Esophagus muscularis mucosa (tissue), 4 donors: ENCODE measurements at regions not wholly inside any gene's neighbourhood (a gene's known extent, or its start where the extent isn't known, plus 50 kb on each side); places are given as distances from the start of the nearest gene placed in this dataset.

Experiments used
- DNase-seq: peaks from one replicate; pipeline ENCODE4 v3.0.0-alpha.2; 2017; ENCODE audit errors: extremely low spot score
- H3K27ac ChIP-seq, 4 donors: fragments of 200-600 bp; sonication (generic); replicated peaks in 1 of 4; 1 replicate in 3 of 4; 2 replicates in 1 of 4; pipeline ENCODE4 v1.5.1; 2016 to 2019; ENCODE audit warnings: mild to moderate bottlenecking in 1 of 4
- H3K27me3 ChIP-seq, 4 donors: fragments of 200-600 bp; sonication (generic); one replicate each; pipeline versions ENCODE4 v1.5.1 to v1.6.0; 2016 to 2019
- H3K36me3 ChIP-seq, 4 donors: fragments of 200-600 bp; sonication (generic); one replicate each; pipeline ENCODE4 v1.5.1; 2016 to 2019
- H3K4me1 ChIP-seq, 4 donors: fragments of 200-600 bp; sonication (generic); one replicate each; pipeline ENCODE4 v1.5.1; 2016 to 2019
- H3K4me3 ChIP-seq, 4 donors: fragments of 200-600 bp; sonication (generic); 1 replicate in 2 of 4; 2 replicates in 2 of 4; pipeline ENCODE4 v1.5.1; 2016 to 2019; ENCODE audit warnings: mild to moderate bottlenecking in 4 of 4, moderate library complexity in 1 of 4
- H3K9me3 ChIP-seq, 4 donors: fragments of 200-600 bp; sonication (generic); 1 replicate in 3 of 4; 2 replicates in 1 of 4; pipeline ENCODE4 v1.5.1; 2016 to 2019
- EP300 ChIP-seq: sonication (generic); formaldehyde crosslinking; IDR thresholded peaks from one replicate; pipeline ENCODE4 v1.6.1; 2017; ENCODE audit warnings: antibody characterized with exemption
- POLR2A ChIP-seq: fragments of 450-650 bp; IDR thresholded peaks from one replicate; pipeline ENCODE4 v1.6.1; 2017; ENCODE audit warnings: antibody characterized with exemption, moderate library complexity, mild to moderate bottlenecking, low read depth
- POLR2AphosphoS5 ChIP-seq, 2 donors: sonication (generic); formaldehyde crosslinking; IDR thresholded peaks; one replicate each; pipeline ENCODE4 v1.6.1; 2017; ENCODE audit warnings: antibody characterized with exemption in 2 of 2
- WGBS: methylation state at CpG from one replicate; pipeline ENCODE4 v1.1.5; 2018; 5-methylcytosine and 5-hydroxymethylcytosine counted together
- intact Hi-C: fragments of 100-400 bp; cut with DNase I; formaldehyde crosslinking; loops from one replicate; pipeline ENCODE4 v1.15.1; 2023
- TF ChIP-seq, protein P1 (sequence below), 3 experiments: fragments of 200-600 bp in 2 of 3; fragments of 450-650 bp in 1 of 3; sonication (generic) in 2 of 3; IDR thresholded peaks; one replicate each; pipeline ENCODE4 v1.5.1; 2017 to 2019; ENCODE audit warnings: antibody characterized with exemption in 3 of 3, mild to moderate bottlenecking in 2 of 3, moderate library complexity in 1 of 3

DNA sequence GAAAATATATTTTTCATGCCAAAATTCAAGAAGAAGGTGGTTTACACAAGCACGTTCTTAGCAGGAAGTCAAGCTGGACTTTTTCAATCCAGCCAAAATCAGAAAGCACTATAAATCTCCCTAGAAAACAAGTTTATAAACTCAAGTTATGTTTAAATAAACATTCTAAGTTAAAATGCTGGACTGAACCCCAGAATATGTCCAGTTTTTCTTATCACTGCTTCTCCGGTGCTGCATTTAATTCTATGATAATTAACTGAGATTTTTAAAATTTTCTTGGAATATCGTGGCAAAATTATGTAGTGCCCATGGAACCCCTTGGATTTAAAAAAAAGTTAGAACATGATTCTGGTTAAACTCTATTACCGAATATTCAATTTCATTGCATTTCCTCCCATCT, 218.2 kb upstream of the MDFIC2 start:
- Histone ChIP-seq H3K4me1 (peaks cover 0 to 37% (median 29%) of the 10 kb centered on the region in 4 donors), H3K27me3 (no peaks in the 10 kb centered on the region), H3K36me3 (no peaks in the 10 kb centered on the region), H3K27ac (peak overlapping the region in 3 of 4 donors; percentile 22 to 55 (median 28)), H3K4me3 (no peak overlapping the region), H3K9me3 (no peaks in the 10 kb centered on the region)
- intact Hi-C loops = loop anchor here (10.0 kb wide), 2 partner anchors 466 to 1124 kb away; no protein-coding TSS in a partner anchor
- WGBS = 31% methylated on average over 4 of the region's 4 CpGs
- TF ChIP-seq, protein P1, sequence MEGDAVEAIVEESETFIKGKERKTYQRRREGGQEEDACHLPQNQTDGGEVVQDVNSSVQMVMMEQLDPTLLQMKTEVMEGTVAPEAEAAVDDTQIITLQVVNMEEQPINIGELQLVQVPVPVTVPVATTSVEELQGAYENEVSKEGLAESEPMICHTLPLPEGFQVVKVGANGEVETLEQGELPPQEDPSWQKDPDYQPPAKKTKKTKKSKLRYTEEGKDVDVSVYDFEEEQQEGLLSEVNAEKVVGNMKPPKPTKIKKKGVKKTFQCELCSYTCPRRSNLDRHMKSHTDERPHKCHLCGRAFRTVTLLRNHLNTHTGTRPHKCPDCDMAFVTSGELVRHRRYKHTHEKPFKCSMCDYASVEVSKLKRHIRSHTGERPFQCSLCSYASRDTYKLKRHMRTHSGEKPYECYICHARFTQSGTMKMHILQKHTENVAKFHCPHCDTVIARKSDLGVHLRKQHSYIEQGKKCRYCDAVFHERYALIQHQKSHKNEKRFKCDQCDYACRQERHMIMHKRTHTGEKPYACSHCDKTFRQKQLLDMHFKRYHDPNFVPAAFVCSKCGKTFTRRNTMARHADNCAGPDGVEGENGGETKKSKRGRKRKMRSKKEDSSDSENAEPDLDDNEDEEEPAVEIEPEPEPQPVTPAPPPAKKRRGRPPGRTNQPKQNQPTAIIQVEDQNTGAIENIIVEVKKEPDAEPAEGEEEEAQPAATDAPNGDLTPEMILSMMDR (IDR thresholded peaks at IDR 0.05) = no peak
- no peak for TF ChIP-seq POLR2AphosphoS5 (IDR thresholded peaks at IDR 0.05)
- no peak for TF ChIP-seq EP300
- TF ChIP-seq POLR2A = no peak
- DNase-seq = no peak

DNA sequence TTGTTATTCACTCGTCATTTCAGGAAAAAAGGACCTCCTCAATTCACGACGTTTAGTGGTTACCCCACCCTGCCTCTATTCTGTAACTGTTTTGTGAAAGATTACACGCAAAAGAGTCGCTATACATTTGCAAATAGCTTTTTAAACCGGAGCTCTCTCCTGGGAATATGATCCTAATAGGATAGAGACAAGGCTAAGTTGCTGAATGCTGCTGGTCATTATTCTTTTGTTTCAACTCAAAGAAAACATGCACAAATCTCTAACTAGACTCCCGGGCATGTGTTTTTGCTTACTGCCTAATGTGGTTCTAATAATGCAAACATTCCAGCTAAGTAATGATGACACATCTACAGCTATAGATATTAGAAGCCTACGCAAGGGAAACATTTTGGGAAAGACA, 214.6 kb upstream of the MDFIC2 start:
- Histone ChIP-seq H3K27ac (peak overlapping the region; percentile 40 to 62 (median 56)), H3K4me3 (no peak overlapping the region), H3K9me3 (no peaks in the 10 kb centered on the region), H3K36me3 (no peaks in the 10 kb centered on the region), H3K27me3 (no peaks in the 10 kb centered on the region), H3K4me1 (peaks cover 0 to 31% (median 26%) of the 10 kb centered on the region in 4 donors)
- intact Hi-C loops = no loop called here
- WGBS = 45% methylated on average over 8 of the region's 8 CpGs
- TF ChIP-seq, protein P1 (IDR thresholded peaks at IDR 0.05) = no peak
- no peak for TF ChIP-seq POLR2AphosphoS5 (IDR thresholded peaks at IDR 0.05)
- no peak for TF ChIP-seq POLR2A
- no peak for TF ChIP-seq EP300
- no peak for DNase-seq

DNA sequence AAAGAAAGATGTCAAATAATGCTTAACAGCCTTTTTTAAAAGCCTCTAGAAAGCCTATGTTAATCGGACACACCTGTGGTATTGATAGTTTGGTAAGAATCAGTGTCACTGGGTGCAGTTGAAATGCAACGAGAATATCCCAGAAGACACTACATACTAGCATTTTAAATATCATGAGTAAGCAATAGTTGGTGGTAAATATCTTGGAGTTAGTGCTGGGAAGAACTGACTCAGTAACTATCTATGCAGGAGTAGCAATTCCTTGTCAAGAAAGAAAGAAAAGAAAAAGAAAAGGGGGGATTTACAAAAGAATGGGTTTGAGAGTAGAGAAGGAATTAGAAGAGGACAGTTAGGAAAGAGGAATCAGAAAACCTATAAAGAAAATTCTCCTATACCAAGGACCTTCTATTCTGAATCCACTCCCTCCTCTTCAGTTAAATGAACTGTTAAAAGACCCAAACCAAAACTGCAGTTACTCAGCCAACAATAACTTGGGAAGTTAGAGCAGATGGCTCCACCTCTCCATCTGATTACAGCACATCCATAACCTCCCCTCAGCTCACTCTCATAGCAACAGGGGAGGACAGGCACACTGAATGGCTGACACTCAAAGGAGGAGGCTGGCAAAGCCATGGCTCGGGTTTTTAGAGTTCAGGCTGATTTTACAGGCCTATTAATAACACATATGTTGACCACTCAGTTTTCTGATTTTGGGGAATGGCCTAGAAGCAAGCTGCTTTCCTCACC, 207.6 kb upstream of the MDFIC2 start:
- H3K27ac ChIP-seq = no peak overlapping the region

DNA sequence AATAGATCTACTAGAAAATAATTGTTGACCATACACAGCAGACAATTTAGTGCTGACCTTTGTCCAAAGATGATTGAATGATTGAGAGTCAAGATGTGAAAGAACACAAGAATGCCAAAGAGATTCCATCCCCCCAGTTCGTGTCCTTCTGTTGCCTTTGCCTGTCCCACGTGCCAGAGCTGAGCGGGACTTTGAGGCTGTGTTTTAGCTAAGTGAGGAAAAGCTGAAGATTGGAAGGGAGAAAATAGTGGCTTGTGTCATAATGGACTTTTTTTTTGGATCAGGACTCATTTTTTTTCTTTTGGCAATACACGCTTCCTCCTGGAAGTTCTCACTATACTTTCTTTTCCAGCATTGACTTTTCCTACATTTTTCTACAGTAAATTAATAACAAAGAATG, 206.6 kb upstream of the MDFIC2 start:
- no peak overlapping the region for H3K27ac ChIP-seq
- intact Hi-C loops = no loop called here
- H3K4me3 ChIP-seq = no peak overlapping the region
- H3K36me3 ChIP-seq = no peaks in the 10 kb centered on the region
- 73% methylated on average over 4 of the region's 4 CpGs for WGBS
- TF ChIP-seq, protein P1 (IDR thresholded peaks at IDR 0.05) = no peak
- TF ChIP-seq POLR2A = no peak
- no peak for TF ChIP-seq EP300
- no peak for TF ChIP-seq POLR2AphosphoS5 (IDR thresholded peaks at IDR 0.05)
- H3K4me1 ChIP-seq = peaks cover 0 to 15% (median 7%) of the 10 kb centered on the region in 4 donors
- no peaks in the 10 kb centered on the region for H3K9me3 ChIP-seq
- DNase-seq = no peak
- H3K27me3 ChIP-seq = no peaks in the 10 kb centered on the region

More for the DNA sequence above, 207.6 kb upstream of the MDFIC2 start:
- WGBS = 78% methylated on average over 3 of the region's 3 CpGs
- no peak for TF ChIP-seq POLR2AphosphoS5 (IDR thresholded peaks at IDR 0.05)
- intact Hi-C loops = no loop called here
- H3K4me1 ChIP-seq = peaks cover 0 to 15% (median 7%) of the 10 kb centered on the region in 4 donors
- DNase-seq = no peak
- no peaks in the 10 kb centered on the region for H3K36me3 ChIP-seq
- H3K27me3 ChIP-seq = no peaks in the 10 kb centered on the region
- no peaks in the 10 kb centered on the region for H3K9me3 ChIP-seq
- no peak overlapping the region for H3K4me3 ChIP-seq

DNA sequence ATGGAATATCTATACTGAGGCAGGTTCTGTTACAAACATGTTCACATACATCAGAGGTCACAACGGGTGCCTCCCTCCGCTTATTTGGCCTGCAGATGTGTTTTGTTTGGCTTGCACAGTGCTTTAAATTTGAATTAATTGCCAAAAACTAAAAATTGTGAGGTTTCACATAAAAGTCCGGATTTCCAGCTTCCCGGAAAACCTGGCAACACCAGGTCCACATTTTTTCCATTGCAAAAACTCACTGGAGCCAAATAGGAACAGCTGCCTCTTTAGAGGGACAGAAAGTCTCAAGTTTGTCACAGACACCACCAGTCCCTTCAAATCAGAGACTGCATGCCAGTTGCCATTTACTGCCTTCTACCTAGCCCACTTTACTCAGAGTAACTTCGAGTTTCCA, 205.9 kb upstream of the MDFIC2 start:
- H3K4me3 ChIP-seq = no peak overlapping the region
- no peaks in the 10 kb centered on the region for H3K36me3 ChIP-seq
- intact Hi-C loops = no loop called here
- TF ChIP-seq POLR2AphosphoS5 (IDR thresholded peaks at IDR 0.05) (no peak), EP300 (no peak), POLR2A (no peak)
- TF ChIP-seq, protein P1 (IDR thresholded peaks at IDR 0.05) = no peak
- 61% methylated on average over 5 of the region's 5 CpGs for WGBS
- H3K4me1 ChIP-seq = peaks cover 0 to 15% (median 7%) of the 10 kb centered on the region in 4 donors
- DNase-seq = no peak
- H3K27me3 ChIP-seq = no peaks in the 10 kb centered on the region
- H3K27ac ChIP-seq = no peak overlapping the region
- H3K9me3 ChIP-seq = no peaks in the 10 kb centered on the region
